ENCODE measurements at regions not wholly inside any gene's neighbourhood (a gene's known extent, or its start where the extent isn't known, plus 50 kb on each side); places are given as distances from the start of the nearest gene placed in this dataset.

DNA sequence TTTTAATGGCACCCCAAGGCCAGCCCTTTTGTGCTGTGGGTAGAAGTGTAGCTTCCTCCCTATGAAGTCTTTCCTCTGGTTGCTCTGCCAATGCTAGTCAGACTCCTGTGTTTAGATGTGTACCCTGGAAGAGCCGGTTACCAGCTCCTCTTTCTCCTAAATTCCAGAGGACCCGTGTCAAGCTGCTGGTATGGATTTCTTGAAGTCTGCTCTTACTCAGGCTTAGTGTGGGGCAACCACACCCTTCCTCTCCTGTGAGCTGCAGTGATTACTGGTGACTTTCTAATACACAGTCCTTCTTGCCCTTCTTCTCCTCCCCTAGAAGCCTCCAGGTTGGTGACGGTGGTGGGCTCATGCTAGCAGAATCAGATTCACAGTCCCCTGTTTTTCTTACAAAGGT lies 74.1 kb upstream of the AKT3 start:
- H3K4me2 ChIP-seq (ENCODE audit: control insufficient read depth, insufficient read depth), result no peak overlapping the region
- H3K79me2 ChIP-seq (ENCODE audit: control insufficient read depth, insufficient read depth, low read length), result no peaks in the 10 kb centered on the region
- in situ Hi-C loops (cut with MboI) (no loop called here), intact Hi-C loops (cut with micrococcal nuclease; ENCODE audit: unreplicated experiment) (no loop called here)
- no peaks in the 10 kb centered on the region for H3K9me3 ChIP-seq (replicated peaks; ENCODE audit: control insufficient read depth, insufficient read depth, low read length)
- H3K9ac ChIP-seq (ENCODE audit: control insufficient read depth, insufficient read depth, low read length), result no peak overlapping the region
- TF ChIP-seq DPF2 (IDR thresholded peaks at IDR 0.05), result no peak
- TF ChIP-seq, protein P1, sequence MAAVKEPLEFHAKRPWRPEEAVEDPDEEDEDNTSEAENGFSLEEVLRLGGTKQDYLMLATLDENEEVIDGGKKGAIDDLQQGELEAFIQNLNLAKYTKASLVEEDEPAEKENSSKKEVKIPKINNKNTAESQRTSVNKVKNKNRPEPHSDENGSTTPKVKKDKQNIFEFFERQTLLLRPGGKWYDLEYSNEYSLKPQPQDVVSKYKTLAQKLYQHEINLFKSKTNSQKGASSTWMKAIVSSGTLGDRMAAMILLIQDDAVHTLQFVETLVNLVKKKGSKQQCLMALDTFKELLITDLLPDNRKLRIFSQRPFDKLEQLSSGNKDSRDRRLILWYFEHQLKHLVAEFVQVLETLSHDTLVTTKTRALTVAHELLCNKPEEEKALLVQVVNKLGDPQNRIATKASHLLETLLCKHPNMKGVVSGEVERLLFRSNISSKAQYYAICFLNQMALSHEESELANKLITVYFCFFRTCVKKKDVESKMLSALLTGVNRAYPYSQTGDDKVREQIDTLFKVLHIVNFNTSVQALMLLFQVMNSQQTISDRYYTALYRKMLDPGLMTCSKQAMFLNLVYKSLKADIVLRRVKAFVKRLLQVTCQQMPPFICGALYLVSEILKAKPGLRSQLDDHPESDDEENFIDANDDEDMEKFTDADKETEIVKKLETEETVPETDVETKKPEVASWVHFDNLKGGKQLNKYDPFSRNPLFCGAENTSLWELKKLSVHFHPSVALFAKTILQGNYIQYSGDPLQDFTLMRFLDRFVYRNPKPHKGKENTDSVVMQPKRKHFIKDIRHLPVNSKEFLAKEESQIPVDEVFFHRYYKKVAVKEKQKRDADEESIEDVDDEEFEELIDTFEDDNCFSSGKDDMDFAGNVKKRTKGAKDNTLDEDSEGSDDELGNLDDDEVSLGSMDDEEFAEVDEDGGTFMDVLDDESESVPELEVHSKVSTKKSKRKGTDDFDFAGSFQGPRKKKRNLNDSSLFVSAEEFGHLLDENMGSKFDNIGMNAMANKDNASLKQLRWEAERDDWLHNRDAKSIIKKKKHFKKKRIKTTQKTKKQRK (IDR thresholded peaks at IDR 0.05; ENCODE audit: low read depth, low read length), result no peak
- no peak for TF ChIP-seq FOS (IDR thresholded peaks at IDR 0.05; ENCODE audit: borderline replicate concordance, extremely low read depth, insufficient read length)
- TF ChIP-seq ZNF217 (IDR thresholded peaks at IDR 0.05), result no peak
- TF ChIP-seq SREBF1 (IDR thresholded peaks at IDR 0.05; ENCODE audit: low read length), result no peak
- TF ChIP-seq RAD21 (IDR thresholded peaks at IDR 0.05; ENCODE audit: insufficient read depth, low read depth, low read length), result no peak
- TF ChIP-seq NFIC (IDR thresholded peaks at IDR 0.05; ENCODE audit: low read depth, low read length), result no peak
- no peak for TF ChIP-seq NBN (IDR thresholded peaks at IDR 0.05)
- TF ChIP-seq, protein P2, sequence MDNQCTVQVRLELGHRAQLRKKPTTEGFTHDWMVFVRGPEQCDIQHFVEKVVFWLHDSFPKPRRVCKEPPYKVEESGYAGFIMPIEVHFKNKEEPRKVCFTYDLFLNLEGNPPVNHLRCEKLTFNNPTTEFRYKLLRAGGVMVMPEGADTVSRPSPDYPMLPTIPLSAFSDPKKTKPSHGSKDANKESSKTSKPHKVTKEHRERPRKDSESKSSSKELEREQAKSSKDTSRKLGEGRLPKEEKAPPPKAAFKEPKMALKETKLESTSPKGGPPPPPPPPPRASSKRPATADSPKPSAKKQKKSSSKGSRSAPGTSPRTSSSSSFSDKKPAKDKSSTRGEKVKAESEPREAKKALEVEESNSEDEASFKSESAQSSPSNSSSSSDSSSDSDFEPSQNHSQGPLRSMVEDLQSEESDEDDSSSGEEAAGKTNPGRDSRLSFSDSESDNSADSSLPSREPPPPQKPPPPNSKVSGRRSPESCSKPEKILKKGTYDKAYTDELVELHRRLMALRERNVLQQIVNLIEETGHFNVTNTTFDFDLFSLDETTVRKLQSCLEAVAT (IDR thresholded peaks at IDR 0.05), result no peak
- no peak for TF ChIP-seq ATF7 (IDR thresholded peaks at IDR 0.05; ENCODE audit: low read depth)
- TF ChIP-seq, protein P3, sequence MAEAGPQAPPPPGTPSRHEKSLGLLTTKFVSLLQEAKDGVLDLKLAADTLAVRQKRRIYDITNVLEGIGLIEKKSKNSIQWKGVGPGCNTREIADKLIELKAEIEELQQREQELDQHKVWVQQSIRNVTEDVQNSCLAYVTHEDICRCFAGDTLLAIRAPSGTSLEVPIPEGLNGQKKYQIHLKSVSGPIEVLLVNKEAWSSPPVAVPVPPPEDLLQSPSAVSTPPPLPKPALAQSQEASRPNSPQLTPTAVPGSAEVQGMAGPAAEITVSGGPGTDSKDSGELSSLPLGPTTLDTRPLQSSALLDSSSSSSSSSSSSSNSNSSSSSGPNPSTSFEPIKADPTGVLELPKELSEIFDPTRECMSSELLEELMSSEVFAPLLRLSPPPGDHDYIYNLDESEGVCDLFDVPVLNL (IDR thresholded peaks at IDR 0.05; ENCODE audit: low read depth, low read length), result no peak
- TF ChIP-seq MXI1 (IDR thresholded peaks at IDR 0.05; ENCODE audit: low read depth, low read length), result no peak
- TF ChIP-seq, protein P4, sequence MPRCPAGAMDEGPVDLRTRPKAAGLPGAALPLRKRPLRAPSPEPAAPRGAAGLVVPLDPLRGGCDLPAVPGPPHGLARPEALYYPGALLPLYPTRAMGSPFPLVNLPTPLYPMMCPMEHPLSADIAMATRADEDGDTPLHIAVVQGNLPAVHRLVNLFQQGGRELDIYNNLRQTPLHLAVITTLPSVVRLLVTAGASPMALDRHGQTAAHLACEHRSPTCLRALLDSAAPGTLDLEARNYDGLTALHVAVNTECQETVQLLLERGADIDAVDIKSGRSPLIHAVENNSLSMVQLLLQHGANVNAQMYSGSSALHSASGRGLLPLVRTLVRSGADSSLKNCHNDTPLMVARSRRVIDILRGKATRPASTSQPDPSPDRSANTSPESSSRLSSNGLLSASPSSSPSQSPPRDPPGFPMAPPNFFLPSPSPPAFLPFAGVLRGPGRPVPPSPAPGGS (IDR thresholded peaks at IDR 0.05; ENCODE audit: borderline replicate concordance, insufficient read depth, low read depth, low read length, poor library complexity, severe bottlenecking), result no peak
- TF ChIP-seq RBBP5 (conservative IDR thresholded peaks at IDR 0.05), result no peak
- TF ChIP-seq SIN3A (IDR thresholded peaks at IDR 0.05; ENCODE audit: low read depth, low read length), result no peak
- TF ChIP-seq, protein P5, sequence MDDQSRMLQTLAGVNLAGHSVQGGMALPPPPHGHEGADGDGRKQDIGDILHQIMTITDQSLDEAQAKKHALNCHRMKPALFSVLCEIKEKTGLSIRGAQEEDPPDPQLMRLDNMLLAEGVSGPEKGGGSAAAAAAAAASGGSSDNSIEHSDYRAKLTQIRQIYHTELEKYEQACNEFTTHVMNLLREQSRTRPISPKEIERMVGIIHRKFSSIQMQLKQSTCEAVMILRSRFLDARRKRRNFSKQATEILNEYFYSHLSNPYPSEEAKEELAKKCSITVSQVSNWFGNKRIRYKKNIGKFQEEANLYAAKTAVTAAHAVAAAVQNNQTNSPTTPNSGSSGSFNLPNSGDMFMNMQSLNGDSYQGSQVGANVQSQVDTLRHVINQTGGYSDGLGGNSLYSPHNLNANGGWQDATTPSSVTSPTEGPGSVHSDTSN (IDR thresholded peaks at IDR 0.05; ENCODE audit: insufficient replicate concordance, low read depth, low read length), result no peak
- no peak for ATAC-seq
- ChIA-PET SMC1A (ENCODE audit: uncharacterized antibody, unreplicated experiment) (no interaction called here), CTCF (no interaction called here), RAD21 (ENCODE audit: unreplicated experiment) (no interaction called here), POLR2A (no interaction called here)
- no peak for DNase-seq (ENCODE audit: low read depth, low spot score)
- no peak overlapping the region for H3K27ac ChIP-seq (ENCODE audit: control insufficient read depth, insufficient read depth)
- no peaks in the 10 kb centered on the region for H4K20me1 ChIP-seq (ENCODE audit: control insufficient read depth, insufficient read depth)
- no TSS peak for BruUV-seq (replicated peaks)
- H3K27me3 ChIP-seq (replicated peaks in 1 of 2; ENCODE audit: control insufficient read depth in 2 of 2, insufficient read depth in 2 of 2, low read length in 1 of 2), result 0 out of 4 replicates have a peak, but pooled peaks cover 0 to 1% of the 10 kb centered on the region in 2 experiments
- H3K36me3 ChIP-seq (ENCODE audit: control insufficient read depth in 2 of 2, insufficient read depth in 2 of 2, low read length in 1 of 2), result no peaks in the 10 kb centered on the region
- whole genome bisulfite sequencing (ENCODE audit: insufficient coverage, insufficient replicate concordance, low lambda C conversion rate, missing lambda C conversion rate), result 19% methylated on average over 3 of the region's 3 CpGs
- no peak overlapping the region for H2AFZ ChIP-seq (ENCODE audit: control insufficient read depth, low read depth, low read length)
- no peak overlapping the region for H3K4me3 ChIP-seq
- no peak for FAIRE-seq
- H3K4me1 ChIP-seq (ENCODE audit: control insufficient read depth, insufficient read depth, low read length), result no peaks in the 10 kb centered on the region
